Hematopoietic multipotent progenitor cell treated with erythropoietin and hydrocortisone succinate and interleukin-3 and kit ligand, for 15 days (in vitro differentiated cells): ENCODE measurements at regions not wholly inside any gene's neighbourhood (a gene's known extent, or its start where the extent isn't known, plus 50 kb on each side); places are given as distances from the start of the nearest gene placed in this dataset.

Experiments used
- DNase-seq: peaks from one replicate; pipeline ENCODE4 v3.0.0-alpha.2; 2015; ENCODE audit warnings: low spot score

GRCh38 chr16:86092586-86093480 lies 193.9 kb downstream of the IRF8 start:
- DNase-seq = no peak

GRCh38 chr16:86093801-86094750 lies 195.1 kb downstream of the IRF8 start:
- no peak for DNase-seq

GRCh38 chr16:86095131-86095752 lies 196.3 kb downstream of the IRF8 start:
- no peak for DNase-seq

- no peak for DNase-seq
These were observed 197.0 kb downstream of the IRF8 start for GRCh38 chr16:86095906-86096485.

- DNase-seq = no peak
These were observed 197.9 kb downstream of the IRF8 start for GRCh38 chr16:86096850-86097249.

GRCh38 chr16:86099326-86099725 lies 200.4 kb downstream of the IRF8 start:
- DNase-seq = no peak

GRCh38 chr16:86100205-86101136 lies 201.5 kb downstream of the IRF8 start:
- DNase-seq = no peak

- DNase-seq = no peak
These were observed 202.4 kb downstream of the IRF8 start for GRCh38 chr16:86101137-86101896.

- no peak for DNase-seq
These were observed 202.9 kb downstream of the IRF8 start for GRCh38 chr16:86101897-86102157.

GRCh38 chr16:86103320-86103719 lies 204.4 kb downstream of the IRF8 start:
- no peak for DNase-seq

- DNase-seq = no peak
These were observed 205.6 kb downstream of the IRF8 start for GRCh38 chr16:86104537-86105048.

- no peak for DNase-seq
These were observed 208.4 kb downstream of the IRF8 start for GRCh38 chr16:86107215-86107825.

GRCh38 chr16:86108062-86108461 lies 209.1 kb downstream of the IRF8 start:
- no peak for DNase-seq

- no peak for DNase-seq
These were observed 211.2 kb downstream of the IRF8 start for GRCh38 chr16:86110134-86110533.

- no peak for DNase-seq
These were observed 211.8 kb downstream of the IRF8 start for GRCh38 chr16:86110726-86111125.

- DNase-seq = no peak
These were observed 213.2 kb downstream of the IRF8 start for GRCh38 chr16:86112178-86112577.

GRCh38 chr16:86117235-86117634 lies 218.3 kb downstream of the IRF8 start:
- DNase-seq = no peak

- DNase-seq = no peak
These were observed 218.8 kb downstream of the IRF8 start for GRCh38 chr16:86117756-86118155.

GRCh38 chr16:86118467-86119307 lies 219.7 kb downstream of the IRF8 start:
- no peak for DNase-seq
